DND-41 (cell line): ENCODE measurements at regions not wholly inside any gene's neighbourhood (a gene's known extent, or its start where the extent isn't known, plus 50 kb on each side); places are given as distances from the start of the nearest gene placed in this dataset.

Source experiments
- ATAC-seq: fragments of 200-7000 bp; cut with Tn5 transposase; 3 replicates; pipeline ENCODE4 v1.9.1; 2021; ENCODE audit warnings: low read depth; ENCODE audit not compliant: insufficient read depth
- DNase-seq: peaks from one replicate; pipeline ENCODE4 v3.0.0-alpha.2; 2020
- H2AFZ ChIP-seq: 2 replicates; pipeline ENCODE4 v1.6.0; 2012; ENCODE audit warnings: low read depth, low read length
- H3K27ac ChIP-seq: 2 replicates; pipeline ENCODE4 v1.5.1; 2012; ENCODE audit warnings: low read length, inconsistent platforms
- H3K27me3 ChIP-seq: fragments of 200-600 bp; sonication (generic); 2 replicates; pipeline ENCODE4 v1.6.0; 2012; ENCODE audit warnings: low read length, mild to moderate bottlenecking, inconsistent platforms; ENCODE audit not compliant: insufficient read depth, poor library complexity
- H3K36me3 ChIP-seq: 2 replicates; pipeline ENCODE4 v1.5.1; 2012; ENCODE audit warnings: low read length, inconsistent platforms; ENCODE audit not compliant: insufficient read depth
- H3K4me1 ChIP-seq: 2 replicates; pipeline ENCODE4 v1.5.1; 2012; ENCODE audit warnings: mild to moderate bottlenecking, low read length; ENCODE audit not compliant: insufficient read depth
- H3K4me2 ChIP-seq: 2 replicates; pipeline ENCODE4 v1.6.0; 2012; ENCODE audit warnings: mild to moderate bottlenecking, moderate library complexity, low read length, inconsistent platforms; ENCODE audit not compliant: insufficient read depth
- H3K4me3 ChIP-seq, 2 experiments: fragments of 200-600 bp in 1 of 2; shearing (Covaris generic) in 1 of 2; 2 replicates each; pipeline ENCODE4 v1.5.1; 2012 to 2016; ENCODE audit warnings: inconsistent platforms in 2 of 2, low read length in 2 of 2, mild to moderate bottlenecking in 2 of 2, low read depth in 1 of 2, moderate library complexity in 1 of 2
- H3K79me2 ChIP-seq: 2 replicates; pipeline ENCODE4 v1.6.0; 2012; ENCODE audit warnings: low read length, inconsistent platforms; ENCODE audit not compliant: insufficient read depth
- H3K9ac ChIP-seq: 2 replicates; pipeline ENCODE4 v1.6.0; 2012; ENCODE audit warnings: low read depth, mild to moderate bottlenecking, inconsistent platforms, low read length, moderate library complexity
- H3K9me3 ChIP-seq: 2 replicates; pipeline ENCODE4 v1.5.1; 2012; ENCODE audit warnings: low read length, moderate library complexity, mild to moderate bottlenecking, inconsistent platforms; ENCODE audit not compliant: insufficient read depth, severe bottlenecking
- H4K20me1 ChIP-seq: 2 replicates; pipeline ENCODE4 v1.6.0; 2012; ENCODE audit warnings: low read length; ENCODE audit not compliant: insufficient read depth
- EZH2 ChIP-seq: IDR thresholded peaks from 3 replicates; pipeline ENCODE4 v1.6.1; 2012; ENCODE audit warnings: borderline replicate concordance, low read depth, mild to moderate bottlenecking, moderate library complexity, low read length, inconsistent platforms; ENCODE audit not compliant: severe bottlenecking
- TF ChIP-seq, protein P1 (sequence below): IDR thresholded peaks from 2 replicates; pipeline ENCODE4 v1.5.1; 2012; ENCODE audit warnings: borderline replicate concordance, low read length, moderate library complexity, mild to moderate bottlenecking; ENCODE audit not compliant: poor library complexity, severe bottlenecking; ENCODE audit errors: extremely low read depth

DNA sequence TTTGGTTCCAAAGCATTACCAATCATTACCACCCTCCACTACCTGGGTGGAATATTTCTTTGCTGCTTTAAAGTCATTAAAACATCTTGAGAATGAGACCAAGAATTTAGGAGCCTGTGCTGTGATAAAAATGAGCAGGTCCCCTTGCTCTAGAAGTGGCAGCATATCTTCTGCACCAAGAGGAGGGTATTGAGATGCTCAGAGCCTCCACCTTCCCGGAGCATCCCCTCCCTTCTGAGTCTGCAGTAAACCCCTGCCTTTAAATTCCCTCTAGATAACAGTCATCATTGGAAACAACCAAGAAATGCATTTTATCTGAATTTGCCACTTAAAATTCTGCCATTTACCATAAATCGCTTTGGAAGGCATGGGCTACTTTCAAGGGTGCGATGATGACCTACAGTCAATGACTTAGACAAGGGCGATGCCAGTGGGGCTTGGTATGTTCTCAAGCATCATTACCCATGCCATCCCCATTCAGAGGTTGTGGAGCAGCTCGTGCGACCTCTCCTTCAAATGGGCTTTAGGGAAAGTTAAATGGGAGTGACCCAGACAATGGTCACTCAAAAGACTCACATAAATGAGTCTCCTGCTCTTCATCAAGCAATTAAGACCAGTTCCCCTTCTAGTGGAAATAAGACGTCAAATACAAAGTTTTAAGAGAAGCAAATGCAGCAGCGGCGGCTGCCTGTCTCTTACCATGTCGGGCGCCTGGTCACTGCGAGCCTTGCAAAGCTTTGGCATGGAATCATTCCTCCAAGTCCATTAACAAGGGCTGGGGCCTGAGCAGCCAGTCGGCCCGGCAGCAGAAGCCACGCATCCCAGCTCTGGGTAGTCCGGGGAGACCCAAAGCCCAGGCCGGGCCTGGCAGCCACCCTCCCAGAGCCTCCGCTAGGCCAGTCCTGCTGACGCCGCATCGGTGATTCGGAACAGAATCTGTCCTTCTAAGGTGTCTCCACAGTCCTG is 334.5 kb downstream of the TMEM121 start:
- peaks cover 7% of the 10 kb centered on the region for H4K20me1 ChIP-seq
- H3K36me3 ChIP-seq = no peaks in the 10 kb centered on the region
- TF ChIP-seq EZH2 = no peak
- TF ChIP-seq, protein P1, sequence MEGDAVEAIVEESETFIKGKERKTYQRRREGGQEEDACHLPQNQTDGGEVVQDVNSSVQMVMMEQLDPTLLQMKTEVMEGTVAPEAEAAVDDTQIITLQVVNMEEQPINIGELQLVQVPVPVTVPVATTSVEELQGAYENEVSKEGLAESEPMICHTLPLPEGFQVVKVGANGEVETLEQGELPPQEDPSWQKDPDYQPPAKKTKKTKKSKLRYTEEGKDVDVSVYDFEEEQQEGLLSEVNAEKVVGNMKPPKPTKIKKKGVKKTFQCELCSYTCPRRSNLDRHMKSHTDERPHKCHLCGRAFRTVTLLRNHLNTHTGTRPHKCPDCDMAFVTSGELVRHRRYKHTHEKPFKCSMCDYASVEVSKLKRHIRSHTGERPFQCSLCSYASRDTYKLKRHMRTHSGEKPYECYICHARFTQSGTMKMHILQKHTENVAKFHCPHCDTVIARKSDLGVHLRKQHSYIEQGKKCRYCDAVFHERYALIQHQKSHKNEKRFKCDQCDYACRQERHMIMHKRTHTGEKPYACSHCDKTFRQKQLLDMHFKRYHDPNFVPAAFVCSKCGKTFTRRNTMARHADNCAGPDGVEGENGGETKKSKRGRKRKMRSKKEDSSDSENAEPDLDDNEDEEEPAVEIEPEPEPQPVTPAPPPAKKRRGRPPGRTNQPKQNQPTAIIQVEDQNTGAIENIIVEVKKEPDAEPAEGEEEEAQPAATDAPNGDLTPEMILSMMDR = no peak
- peaks cover 26% of the 10 kb centered on the region for H3K4me1 ChIP-seq
- no peak overlapping the region for H2AFZ ChIP-seq
- DNase-seq (no peak), ATAC-seq (no peak)
- no peak overlapping the region for H3K9ac ChIP-seq
- H3K79me2 ChIP-seq = no peaks in the 10 kb centered on the region
- no peak overlapping the region for H3K4me2 ChIP-seq
- H3K4me3 ChIP-seq = no peak overlapping the region
- H3K9me3 ChIP-seq = no peaks in the 10 kb centered on the region
- H3K27ac ChIP-seq = no peak overlapping the region
- no peaks in the 10 kb centered on the region for H3K27me3 ChIP-seq

DNA sequence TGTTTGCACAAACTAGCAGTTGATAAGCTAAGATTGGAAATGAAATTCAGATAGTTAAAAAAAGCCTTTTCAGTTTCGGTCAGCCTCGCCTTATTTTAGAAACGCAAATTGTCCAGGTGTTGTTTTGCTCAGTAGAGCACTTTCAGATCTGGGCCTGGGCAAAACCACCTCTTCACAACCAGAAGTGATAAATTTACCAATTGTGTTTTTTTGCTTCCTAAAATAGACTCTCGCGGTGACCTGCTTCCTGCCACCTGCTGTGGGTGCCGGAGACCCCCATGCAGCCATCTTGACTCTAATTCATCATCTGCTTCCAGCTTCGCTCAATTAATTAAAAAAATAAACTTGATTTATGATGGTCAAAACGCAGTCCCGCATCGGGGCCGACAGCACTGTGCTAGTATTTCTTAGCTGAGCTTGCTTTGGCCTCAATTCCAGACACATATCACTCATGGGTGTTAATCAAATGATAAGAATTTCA is 335.6 kb downstream of the TMEM121 start:
- Histone ChIP-seq H4K20me1 (peaks cover 7% of the 10 kb centered on the region), H2AFZ (no peak overlapping the region), H3K9ac (no peak overlapping the region), H3K9me3 (no peaks in the 10 kb centered on the region), H3K79me2 (no peaks in the 10 kb centered on the region), H3K27me3 (no peaks in the 10 kb centered on the region), H3K4me2 (no peak overlapping the region), H3K36me3 (no peaks in the 10 kb centered on the region), H3K4me1 (peaks cover 26% of the 10 kb centered on the region), H3K4me3 (no peak overlapping the region), H3K27ac (no peak overlapping the region)
- TF ChIP-seq, protein P1 = no peak
- TF ChIP-seq EZH2 = no peak
- DNase-seq (peak; percentile 66), ATAC-seq (peak; percentile 62)

DNA sequence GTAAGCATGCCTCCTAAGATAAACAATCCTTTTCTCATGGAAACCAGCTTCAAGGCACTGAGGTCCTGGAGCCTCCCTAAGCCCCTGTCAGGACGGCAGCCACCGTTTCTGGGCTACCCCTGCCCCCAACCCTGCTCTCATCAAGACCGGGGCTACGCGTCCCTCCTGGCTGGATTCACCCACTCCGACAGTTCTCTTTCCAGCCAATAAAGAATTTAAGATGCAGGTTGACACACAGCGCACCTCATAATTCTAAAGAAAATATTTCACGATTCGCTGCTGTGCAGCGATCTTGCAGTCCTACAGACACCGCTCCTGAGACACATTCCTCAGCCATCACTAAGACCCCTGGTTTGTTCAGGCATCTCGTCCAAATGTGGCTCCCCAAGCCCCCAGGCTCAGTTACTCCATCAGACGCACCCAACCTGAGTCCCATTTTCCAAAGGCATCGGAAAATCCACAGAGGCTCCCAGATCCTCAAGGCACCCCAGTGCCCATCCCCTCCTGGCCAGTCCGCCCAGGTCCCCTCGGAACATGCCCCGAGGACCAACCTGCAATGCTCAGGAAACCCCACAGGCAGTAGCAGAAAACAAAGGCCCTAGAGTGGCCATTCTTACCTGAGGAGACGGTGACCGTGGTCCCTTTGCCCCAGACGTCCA is 336.3 kb downstream of the TMEM121 start:
- Histone ChIP-seq H3K9me3 (no peaks in the 10 kb centered on the region), H3K27ac (no peak overlapping the region), H3K79me2 (no peaks in the 10 kb centered on the region), H3K27me3 (no peaks in the 10 kb centered on the region), H3K4me2 (no peak overlapping the region), H3K4me3 (no peak overlapping the region), H3K36me3 (no peaks in the 10 kb centered on the region), H3K4me1 (peaks cover 26% of the 10 kb centered on the region), H4K20me1 (peaks cover 4% of the 10 kb centered on the region), H2AFZ (no peak overlapping the region), H3K9ac (no peak overlapping the region)
- TF ChIP-seq, protein P1 = no peak
- TF ChIP-seq EZH2 = no peak
- no peak for ATAC-seq
- DNase-seq = no peak
